Fibroblast of peridontal ligament (primary cell): ENCODE measurements at regions not wholly inside any gene's neighbourhood (a gene's known extent, or its start where the extent isn't known, plus 50 kb on each side); places are given as distances from the start of the nearest gene placed in this dataset.
"Not testable (repeated sequence)": the region's sequence is repeated elsewhere in the genome, so short reads cannot be mapped to it uniquely, and the experiment has no call there.

ENCODE experiments used
- DNase-seq: peaks from one replicate; pipeline ENCODE4 v3.0.0-alpha.2; 2010; ENCODE audit errors: extremely low read depth

DNA sequence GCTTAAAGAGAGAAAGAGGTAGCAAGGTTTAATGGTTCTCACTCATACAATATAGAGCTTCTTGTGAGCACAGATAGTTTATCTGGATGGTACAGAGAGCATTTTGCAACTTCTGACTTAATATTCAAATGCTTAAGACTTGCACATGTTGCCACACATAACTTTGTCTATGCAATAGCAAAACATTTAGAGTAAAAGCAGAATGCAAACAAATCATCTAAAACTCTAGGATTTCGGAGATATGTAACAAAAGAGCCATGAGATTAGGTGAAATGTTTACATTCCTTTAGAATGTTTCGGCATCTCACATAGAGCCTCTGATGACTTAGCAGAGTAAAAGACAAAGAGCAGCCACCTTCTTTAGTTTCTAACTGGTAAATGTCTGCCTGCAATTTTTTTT is 717.1 kb upstream of the LRRN3 start:
- DNase-seq = no peak

DNA sequence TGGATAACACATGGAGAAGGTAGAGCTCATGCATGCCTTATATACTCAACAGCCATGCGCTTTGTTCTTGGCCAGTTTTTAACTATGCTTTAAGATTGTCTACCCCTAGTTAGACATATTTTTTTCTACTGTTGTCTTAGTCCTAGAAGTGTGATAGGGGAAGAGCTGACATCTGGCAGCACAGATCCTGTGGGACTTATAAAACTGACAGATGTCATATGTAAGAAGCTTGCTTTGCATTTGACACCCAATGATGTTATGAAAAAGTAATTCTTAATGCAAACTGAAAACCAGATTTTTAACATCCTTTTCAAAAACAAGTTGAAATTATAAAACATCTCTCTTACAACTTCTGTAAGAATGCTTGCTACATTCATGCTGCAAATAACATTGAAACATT is 715.9 kb upstream of the LRRN3 start:
- DNase-seq = no peak

DNA sequence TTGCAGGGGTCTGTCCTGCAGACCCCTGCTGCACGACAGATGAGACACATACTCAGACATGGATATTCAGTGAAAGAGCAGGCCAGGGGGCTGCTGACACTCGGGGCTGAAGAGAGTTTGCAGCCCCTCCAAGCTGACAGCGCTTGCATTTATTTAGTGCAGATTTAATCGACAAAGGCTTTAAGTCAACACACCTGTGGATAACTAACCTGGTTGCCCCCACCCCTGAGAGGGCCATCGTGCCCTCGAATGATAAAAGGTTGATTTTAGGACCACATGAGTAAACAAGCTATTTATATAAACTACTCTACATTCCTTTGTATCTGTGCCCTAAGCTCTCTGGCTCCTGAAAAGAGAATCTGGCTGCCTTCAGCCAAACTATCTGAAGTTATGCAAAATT is 708.2 kb upstream of the LRRN3 start:
- no peak for DNase-seq

DNA sequence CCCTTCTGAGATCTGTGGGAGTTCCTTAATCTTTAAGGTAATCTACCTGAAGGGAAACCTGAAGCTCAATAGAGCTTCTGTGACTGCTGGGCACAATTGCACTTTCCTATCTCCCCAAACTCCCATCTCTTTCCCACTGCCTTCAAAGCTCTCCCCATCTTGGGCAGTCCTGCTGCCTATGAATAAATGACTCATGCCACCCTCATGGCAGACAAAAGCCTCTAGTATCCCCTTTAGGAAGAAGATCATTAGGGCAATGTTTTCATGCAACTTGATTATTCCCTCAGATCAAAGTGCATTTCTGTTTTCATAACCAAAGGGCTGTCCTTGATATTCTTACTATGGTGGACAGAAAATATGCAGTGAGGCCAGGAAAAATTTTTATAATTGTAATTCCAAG is 704.9 kb upstream of the LRRN3 start:
- DNase-seq = no peak

DNA sequence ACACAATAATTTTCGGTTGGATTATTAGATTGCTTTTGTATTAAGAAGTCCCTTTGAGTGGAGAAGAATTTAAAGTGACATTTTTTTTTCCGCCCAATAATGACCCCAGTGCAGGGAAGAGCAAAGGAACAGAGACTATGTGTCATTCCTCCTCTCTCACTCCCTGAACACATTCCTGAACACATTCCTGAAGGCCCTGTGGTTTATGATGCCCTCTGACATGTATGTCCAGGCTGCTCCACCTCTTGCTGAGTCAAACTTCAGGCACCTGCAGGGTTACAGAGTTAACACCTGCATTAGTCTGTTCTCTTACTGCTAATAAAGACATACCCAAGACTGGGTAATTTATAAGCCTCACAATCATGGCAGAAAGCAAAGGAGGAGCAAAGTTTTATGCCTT is 704.0 kb upstream of the LRRN3 start:
- no peak for DNase-seq

DNA sequence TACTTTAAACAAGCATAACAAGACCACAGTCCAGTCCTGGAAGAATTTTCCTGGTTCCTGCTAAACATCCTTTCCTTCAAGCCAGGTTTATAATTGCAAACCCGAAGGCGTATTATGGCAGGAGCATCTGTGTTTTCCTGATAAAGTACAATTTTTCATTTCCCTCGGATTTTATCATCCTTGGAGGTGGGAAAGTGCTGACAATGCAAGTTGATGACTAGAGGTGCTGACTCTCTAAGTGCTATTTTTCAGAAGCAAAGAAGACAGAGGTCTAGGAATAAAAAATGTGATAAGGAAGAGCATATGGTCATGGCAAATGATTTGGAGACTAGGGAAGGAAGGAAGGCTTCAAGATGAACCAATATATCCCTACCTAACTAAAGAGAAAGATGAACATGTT is 703.2 kb upstream of the LRRN3 start:
- no peak for DNase-seq

DNA sequence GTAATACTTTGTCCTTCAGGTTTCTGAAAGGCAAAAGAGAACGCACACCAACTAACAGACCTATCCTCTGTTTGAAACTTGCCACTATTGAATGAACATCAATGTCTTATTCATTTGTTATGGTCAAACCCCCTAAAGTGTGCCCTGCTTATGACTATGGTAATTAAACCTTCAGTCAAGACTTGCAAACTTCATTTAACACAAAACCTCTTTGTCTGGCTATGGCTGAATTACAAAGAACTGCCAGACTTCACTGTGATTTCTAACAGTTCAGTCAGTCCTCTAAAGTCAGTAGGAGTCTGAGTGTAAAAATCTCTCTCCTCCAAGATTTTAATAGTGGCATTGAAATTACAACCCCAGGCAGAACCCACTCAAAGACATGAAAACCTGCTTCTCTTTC is 702.5 kb upstream of the LRRN3 start:
- DNase-seq = no peak

DNA sequence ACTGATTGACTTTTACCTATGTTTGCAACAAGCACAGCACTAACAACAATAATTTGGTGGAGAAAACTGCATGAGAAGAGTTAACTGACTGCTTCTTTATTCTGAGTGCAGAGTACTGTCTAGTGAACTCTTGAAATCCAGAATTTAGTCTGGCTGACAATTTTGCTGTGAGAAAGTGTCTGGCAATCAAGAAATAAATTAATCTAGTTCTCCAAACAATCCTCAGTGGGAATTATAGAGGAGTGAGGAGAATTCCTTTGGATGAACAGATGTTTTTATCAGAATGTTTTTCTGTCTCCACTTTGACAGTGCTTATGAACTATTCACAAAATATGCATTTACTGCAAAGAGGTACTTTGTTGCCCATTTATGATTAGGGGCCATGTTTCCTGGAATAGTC is 694.9 kb upstream of the LRRN3 start:
- DNase-seq = no peak

DNA sequence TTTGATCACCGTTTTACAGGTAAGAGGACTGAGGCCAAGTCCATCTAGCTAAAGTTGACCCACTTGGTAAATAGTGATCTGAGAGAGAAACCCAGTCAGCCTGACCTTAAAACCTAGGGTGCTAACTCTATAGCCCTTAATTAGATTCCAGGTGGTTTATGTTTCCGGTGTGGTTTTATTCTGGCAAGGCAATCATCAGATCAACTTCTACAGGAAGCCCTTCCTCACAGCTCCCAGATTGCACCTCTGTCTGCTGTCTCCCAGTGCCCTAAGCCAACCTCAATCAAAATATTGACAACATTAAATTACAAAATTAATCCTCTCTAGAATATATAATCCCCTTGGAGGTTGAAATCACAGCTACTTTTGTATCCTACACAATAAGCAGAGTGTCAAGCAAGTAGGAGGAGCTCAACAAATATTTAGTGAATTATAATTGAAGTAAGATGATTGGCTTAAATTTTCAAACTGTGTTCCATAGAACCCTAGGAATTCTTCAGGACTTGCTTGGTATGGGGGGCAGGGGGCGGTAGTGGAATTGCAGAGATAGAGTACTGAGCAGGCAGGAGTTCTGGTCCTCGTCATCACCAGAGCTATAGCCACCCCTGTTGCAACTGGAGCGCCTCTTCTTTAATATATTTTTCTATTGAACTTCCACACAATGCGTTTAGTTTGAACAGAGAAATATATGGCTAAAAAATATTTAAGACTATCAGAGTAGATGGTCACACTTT is 692.8 kb upstream of the LRRN3 start:
- no peak for DNase-seq

DNA sequence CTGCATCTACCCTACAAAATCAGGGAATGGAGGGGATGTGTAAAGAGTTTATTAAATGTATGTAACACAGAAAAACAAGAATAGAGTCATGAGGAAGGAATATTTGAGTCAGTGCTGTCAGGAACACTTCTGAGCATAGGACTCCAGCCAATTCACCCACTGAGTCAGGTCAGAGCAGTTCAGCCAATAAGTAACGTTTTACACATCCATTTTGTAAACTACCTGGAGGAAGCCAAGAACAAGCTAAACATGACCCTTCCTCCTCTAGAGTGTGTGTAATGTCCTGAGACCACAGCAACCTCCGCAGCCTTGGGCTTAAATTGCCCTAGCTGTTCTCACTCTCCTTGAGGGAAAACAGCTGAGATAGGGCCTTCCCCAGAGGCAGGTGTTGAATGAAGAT is 691.5 kb upstream of the LRRN3 start:
- DNase-seq = no peak

DNA sequence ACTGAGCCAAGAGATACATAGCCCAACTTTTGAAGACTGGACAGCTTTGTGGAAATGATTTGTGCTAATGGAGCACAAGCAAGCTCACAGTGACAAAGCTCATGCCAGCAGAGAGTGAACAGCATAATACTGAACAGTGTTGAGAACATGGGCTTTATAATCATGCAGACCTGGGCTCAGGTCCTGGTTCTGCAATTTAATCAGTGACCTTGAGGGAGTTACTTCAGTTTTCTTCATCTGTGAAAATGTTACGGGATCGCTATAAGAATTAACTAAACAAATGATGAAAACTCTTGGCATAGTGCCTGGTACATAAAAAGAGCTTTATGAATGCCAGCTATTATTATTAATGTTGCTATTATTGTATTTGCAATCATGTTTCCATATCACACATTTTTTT is 690.5 kb upstream of the LRRN3 start:
- no peak for DNase-seq

DNA sequence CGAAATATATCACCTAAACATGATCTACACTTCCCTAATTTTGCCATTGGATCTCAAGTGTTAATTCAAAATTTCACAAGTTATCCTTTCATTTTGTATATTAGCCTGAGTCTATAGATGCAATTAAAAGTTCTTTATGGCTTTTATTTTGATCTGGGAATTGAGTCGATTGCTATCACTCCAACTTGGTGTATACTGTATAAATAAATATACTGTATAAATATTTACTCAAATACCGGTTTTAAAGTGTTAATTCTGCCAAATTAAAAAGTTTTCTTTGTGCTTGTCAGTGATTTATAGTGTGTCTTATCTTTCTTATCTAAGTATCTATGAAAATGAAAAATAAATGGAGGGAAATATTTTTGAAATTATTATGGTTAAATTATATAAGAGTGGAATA is 683.7 kb upstream of the LRRN3 start:
- no peak for DNase-seq

DNA sequence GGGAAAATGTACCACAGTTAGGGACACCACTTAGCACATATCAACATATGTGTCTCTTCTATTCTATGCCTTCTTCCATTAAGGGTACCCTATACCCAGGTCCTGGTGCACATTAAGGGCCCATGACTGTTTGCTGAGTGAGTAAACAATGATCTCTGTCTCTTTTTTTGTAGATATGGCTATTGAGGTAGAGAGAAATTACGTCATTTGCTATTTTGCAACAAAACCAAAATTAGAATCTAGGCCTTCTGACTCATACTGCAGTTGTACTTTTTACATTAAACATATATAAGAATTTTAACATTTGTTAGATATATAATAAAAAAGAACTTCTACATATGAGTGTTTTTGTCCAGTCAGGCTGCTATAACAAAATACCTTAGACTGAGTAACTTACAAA is 683.2 kb upstream of the LRRN3 start:
- DNase-seq = no peak

DNA sequence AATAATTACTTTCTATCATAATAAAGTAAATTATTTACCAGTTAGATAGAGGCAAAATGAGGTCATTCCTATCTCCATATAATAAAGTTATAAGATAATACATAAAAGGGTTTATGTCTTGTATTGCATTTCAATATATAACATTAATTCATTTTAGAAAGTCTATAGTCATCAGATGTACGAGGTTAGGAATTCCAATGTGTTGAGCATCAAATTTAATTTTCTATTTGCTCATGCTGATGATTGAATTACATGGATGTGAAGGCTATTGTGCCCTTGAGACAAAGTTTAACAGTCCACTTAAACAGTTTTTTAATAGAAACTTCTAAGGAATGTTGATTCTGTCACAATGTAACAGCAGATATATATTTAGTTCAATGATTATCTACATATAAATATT is 678.3 kb upstream of the LRRN3 start:
- DNase-seq = no peak

DNA sequence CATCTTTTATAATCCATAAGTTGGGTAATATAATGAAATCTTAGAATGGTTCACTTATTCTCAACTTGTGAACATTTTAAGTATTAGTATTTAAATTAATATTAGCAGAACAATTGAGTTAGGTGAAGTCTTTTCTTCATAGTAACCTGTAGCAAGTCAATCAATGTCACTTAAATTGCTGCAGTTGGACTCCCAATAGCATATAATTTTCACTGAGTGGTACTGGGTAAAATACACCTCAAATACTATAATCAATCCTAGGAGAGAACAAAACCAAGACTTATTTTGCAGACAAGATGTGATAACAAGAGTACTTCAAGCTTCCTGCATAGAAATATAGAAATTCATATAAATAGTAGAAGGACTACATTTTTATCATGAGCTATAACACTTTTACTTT is 677.9 kb upstream of the LRRN3 start:
- no peak for DNase-seq

DNA sequence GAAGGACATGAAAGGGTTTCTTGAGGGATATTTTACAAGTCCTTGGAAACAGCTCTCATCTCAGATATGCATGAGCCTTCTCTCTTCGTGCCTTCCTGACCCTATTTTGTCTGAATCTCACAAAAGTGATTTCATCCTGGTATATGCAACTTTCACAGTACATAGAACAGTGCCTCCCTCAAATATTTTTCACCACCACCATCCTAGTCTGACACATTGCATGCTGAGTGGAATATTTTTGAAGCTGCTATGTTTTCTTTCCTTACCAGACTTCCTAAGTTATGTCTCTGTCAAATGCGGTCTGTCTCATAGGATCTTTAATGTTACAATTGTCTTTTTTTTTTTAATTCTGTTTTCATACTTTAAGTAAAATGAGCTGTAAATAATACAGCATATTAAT is 673.3 kb upstream of the LRRN3 start:
- DNase-seq = no peak

DNA sequence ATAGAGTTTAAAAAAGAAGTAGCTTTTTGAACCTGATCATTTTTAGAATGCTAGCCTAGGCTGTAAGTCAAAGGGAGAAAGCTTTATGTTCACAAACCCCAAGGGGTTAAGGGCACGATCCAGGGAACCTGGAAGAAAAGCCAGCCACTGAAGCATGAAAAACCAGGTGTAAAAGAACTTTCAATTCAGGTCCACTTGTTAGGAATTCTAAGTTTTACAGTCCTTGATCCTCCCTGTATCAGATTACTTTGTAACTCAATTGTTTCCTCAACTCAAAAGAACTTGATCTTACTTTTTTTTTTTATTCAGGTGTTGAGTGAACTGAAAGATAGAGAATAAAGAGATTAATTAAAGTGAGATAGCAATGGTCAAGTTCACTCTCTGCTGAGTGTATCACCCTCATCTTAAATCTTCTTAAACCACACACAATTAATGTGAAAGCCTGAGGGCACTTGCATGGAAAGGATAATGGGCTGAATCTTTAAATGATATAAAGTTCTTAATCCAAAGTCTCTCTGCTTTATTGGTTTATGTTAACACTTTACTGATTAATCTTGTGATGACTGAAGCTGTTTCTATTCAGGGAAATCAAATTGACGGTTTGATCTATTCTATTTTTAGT is 672.2 kb upstream of the LRRN3 start:
- DNase-seq = no peak

DNA sequence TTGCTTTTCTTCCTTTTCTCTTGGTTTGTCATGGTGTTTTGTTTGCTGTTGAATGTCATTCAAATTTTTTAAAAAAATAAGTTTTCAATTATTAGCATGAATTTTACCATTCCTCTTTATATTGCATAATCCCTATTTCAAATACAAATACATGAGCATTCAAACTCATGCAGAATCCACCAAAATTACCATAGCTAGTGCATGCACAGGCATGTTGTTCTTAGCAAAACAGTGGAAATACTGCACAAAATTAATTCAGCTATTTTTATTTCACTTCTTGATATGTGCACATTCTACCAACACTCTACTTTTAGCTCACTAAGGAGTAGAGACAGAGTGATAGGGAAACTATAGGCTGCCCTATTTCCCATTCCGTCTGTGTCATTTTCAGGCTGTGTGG is 670.1 kb upstream of the LRRN3 start:
- DNase-seq = no peak

DNA sequence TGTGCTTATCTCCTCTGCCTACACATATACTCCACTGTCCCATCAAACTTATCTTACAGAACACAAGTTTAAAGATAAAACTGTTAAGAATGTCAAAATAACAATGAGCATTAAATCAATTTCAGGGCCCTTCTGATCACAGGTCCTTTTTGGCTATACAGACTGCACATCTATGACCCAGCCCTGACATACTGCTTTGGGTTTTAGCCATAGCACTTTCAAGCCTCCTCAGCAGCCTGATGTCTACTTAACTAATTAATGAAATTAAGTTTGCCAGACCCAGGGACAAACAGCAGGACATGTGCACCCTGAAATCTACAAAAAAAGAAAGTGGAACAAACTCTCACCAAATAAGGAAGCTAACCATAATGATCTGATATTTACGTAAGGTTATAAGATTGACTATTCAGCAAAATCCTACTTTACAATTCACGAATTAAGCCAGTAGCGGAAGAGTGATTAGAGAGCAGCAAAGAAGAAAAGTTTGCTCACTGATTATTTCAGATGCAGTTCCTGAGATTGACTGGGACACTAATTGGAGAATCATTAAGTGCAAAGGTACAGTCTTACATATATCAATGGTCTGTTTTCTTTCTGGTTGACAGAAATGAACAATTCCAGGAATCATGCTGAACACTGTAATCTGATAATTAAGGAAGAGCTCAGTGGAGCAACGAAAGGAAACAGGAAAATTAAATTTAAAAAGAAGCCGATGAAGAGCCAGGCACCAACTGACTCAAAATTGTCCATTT is 669.3 kb upstream of the LRRN3 start:
- no peak for DNase-seq

DNA sequence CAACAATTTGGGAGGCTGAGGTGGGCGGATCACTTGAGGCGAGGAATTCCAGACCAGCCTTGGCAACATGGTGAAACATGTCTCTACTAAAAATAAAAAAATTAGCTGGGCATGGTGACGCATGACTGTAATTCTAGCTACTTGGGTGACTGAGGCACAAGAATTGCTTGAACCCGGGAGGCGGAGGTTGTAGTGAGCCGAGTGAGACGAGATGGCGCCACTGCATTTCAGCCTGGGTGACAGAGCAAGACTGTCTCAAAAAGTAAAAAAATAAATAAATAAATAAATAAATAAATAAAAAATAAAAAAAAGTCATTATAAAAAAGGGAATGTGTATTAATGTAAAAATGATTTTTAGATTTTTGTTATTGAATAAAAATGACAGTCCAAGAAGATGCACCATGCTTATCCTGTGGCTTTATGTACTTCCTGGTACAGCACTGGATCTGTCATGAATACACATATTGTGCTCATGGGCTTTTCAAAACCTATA is 658.8 kb upstream of the LRRN3 start:
- DNase-seq = no peak

DNA sequence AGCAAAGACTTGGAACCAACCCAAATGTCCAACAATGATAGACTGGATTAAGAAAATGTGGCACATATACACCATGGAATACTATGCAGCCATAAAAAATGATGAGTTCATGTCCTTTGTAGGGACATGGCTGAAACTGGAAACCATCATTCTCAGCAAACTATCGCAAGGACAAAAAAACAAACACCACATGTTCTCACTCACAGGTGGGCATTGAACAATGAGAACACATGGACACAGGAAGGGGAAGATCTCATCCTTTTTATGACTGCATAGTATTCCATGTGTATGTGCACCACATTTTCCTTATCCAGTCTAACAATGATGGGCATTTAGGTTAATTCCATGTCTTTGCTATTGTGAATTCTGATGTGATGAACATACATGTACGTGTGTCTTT is 652.0 kb upstream of the LRRN3 start:
- not testable (repeated sequence) for DNase-seq

DNA sequence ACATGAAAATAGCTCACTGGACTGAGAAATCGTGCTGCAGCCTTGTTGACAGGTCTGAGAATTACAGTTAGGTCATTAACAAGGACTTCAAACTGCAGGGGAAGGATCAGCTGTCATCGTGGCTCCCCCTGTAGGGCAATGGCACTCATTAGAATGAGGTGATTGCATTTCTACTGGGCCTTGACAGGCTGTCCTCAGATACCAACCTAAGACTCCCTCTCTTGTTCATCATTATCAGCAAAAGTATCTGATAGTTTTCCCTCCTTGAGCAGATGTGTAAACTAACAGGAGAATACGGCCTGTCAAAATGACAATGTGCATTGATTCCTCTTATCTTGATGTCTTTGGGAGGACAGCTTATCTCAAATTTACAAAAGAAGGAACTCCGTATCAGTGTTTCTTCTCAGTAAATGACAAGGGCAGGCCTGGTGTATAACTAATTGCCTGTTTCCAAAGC is 648.5 kb upstream of the LRRN3 start:
- DNase-seq = no peak

DNA sequence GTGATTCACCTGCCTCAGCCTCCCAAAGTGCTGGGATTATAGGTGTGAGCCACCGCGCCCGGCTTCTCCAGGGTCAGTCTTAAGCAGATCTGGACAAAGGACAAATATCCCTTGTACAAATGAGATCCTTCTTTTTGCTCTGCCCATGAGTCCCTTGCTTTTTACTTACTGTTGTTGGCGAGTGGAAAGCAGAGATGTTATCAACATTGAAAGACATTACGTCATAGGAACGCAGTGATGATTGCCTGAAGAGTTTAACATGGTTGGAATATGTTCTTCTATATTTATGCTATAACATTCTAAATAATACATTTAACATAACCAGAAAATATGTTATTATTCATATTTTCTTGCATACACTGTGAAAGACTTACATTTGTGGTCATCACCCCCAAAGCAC is 644.3 kb upstream of the LRRN3 start:
- no peak for DNase-seq
